ENCODE measurements at regions not wholly inside any gene's neighbourhood (a gene's known extent, or its start where the extent isn't known, plus 50 kb on each side); places are given as distances from the start of the nearest gene placed in this dataset.

DNA sequence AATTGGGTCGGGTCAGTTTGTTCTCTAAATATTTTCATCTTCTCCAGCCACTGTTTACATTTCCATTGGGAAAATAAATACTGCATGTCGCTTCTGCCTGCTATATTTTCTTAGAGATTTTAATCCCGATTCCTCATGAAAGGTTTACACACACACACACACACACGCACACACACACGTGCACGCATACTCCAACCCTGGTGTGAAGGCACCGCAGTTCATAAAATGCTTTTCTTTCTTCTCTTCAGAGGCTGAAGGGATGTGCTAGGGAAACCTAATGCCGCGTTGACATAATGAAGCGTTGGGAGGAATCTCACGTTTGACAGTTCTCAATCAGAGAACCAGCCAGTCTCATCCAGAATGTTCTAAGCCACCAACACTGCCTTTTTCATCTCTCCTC, 222.9 kb upstream of the IRX3 start:
- ATAC-seq (no peak), DNase-seq (ENCODE audit: low spot score in 2 of 2) (no peak)
- no peaks in the 10 kb centered on the region for H3K36me3 Mint-ChIP-seq
- H3K27ac Mint-ChIP-seq = no peak overlapping the region
- no peaks in the 10 kb centered on the region for H3K9me3 Mint-ChIP-seq

DNA sequence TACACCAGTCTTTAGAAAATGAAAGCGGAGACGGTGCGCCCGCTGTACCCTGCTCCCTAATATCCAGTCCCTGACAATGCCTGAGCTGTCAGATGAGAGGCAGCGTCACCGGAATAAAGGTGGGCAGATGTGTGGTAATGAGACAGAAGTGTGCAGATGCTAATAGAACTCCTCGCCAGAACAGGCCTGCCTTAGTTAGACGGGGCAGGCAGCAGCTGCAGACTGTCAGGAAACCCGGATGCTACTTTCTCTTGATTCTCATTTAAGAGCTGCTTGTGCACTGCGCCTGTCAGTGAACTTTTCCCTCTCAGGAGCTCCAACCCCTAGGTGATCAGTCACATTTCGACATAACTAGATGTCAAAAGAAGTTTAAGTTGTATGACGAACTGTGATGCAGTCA, 221.8 kb upstream of the IRX3 start:
- Mint-ChIP-seq H3K36me3 (no peaks in the 10 kb centered on the region), H3K9me3 (no peaks in the 10 kb centered on the region), H3K27ac (no peak overlapping the region)
- DNase-seq (ENCODE audit: low spot score in 2 of 2) = no peak
- ATAC-seq = no peak

DNA sequence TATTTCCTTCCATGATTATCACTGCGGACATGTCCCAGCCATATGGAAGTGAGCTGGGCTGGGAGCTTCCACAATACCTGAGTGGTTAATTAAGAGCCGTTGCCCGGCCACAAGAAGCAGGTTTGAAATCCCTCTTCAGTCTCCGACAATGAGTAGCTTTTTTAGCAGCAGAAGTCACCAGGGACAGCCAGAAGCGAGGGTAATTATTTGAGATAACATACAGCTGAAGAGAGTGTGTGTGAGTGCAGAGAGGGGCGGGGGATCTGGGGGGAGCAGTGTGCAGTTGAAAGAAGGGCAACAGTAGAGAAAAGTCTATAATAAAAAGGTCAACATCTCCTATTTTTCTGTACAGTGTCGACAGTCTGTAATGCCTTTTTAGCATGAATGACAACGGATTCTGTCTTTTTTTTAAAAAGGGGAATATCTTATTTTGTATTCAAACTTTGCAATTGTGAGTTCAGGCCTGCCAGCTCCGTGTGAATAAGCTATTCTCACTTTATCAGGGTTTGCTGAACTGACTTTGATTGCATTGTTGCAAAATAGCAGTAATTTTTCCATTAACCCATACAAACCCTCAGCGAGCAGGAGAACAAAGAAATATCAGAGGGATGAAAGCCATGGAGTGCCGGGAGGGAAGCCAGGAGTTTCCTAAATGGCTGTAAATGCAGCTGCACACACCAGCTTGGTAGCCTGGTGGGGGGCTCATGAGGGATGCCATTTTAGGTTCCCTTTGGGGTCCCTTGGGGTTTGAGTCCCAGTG, 220.3 kb upstream of the IRX3 start:
- ATAC-seq (no peak), DNase-seq (ENCODE audit: low spot score in 2 of 2) (no peak)
- Mint-ChIP-seq H3K36me3 (no peaks in the 10 kb centered on the region), H3K9me3 (no peaks in the 10 kb centered on the region), H3K27ac (no peak overlapping the region)

DNA sequence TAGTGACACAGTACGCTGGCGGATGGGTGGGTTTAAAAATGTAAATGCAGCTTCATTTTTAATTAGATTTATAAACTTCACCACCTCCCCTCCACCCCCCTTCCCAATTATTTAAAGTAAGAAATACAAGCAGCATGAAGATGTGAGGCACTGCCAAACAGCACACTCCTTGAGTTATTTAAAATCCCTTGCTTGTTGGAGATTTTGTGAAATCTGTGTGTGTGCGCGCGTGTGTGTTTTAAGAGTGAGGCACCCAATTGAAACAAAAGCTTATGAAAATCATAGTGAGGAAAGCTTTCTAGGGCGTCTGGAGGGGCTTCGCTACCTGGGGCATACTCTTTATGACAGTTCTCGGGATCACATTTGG, 219.6 kb upstream of the IRX3 start:
- no peak for ATAC-seq
- H3K27ac Mint-ChIP-seq = no peak overlapping the region
- H3K36me3 Mint-ChIP-seq = no peaks in the 10 kb centered on the region
- no peaks in the 10 kb centered on the region for H3K9me3 Mint-ChIP-seq
- DNase-seq (ENCODE audit: low spot score in 2 of 2) = no peak

DNA sequence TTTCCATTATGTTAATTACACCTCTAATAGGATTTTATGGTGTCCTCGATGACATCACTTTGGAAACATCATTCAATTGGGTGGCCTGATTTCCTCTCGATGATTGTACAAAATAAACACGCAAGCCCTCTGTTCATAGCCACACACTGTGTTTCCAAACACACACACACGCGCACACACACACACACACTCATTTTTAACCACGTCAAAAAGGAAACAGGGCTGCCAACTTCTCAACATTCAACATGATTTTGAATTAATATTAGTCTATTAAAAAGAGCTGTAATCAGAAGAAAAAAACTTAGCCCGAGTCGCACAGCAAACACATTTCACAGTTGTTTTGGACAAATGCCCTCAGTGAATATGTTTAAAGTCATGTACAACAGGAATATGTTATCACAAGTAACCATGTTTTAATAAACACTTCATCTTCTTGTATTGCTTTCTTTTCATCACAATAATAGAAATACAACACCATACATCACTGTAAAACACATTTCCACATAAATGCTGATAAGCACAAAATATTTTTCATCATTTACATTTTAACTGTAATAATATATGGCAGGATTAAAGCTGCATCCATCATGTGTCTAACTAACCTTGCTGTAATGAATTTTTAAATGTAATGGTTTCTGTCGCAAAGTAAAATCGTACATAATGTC, 219.1 kb upstream of the IRX3 start:
- no peak for ATAC-seq
- Mint-ChIP-seq H3K9me3 (no peaks in the 10 kb centered on the region), H3K36me3 (no peaks in the 10 kb centered on the region), H3K27ac (no peak overlapping the region)
- no peak for DNase-seq (ENCODE audit: low spot score in 2 of 2)

DNA sequence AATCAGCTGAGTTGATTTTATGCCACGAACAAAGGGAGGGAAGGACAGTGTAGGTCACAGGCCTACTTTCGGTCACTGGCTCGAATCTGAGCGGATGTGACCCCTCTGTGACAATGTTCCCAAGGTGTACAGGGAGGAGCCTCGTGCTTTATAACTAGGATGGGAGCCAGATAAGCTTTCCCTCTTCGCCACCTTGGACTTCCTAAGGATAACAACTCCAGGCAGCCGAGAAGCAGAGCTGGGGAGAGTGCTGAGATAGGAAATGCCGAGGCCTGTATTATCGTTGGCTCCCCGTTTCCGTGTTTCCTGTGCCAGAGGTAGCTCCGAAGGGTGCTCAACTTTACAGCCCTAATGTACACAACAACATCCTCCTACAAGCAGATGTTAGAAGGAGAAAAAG, 217.8 kb upstream of the IRX3 start:
- Mint-ChIP-seq H3K36me3 (no peaks in the 10 kb centered on the region), H3K27ac (peak overlapping the region in 1 of 2 donors; percentile 60), H3K9me3 (no peaks in the 10 kb centered on the region)
- ATAC-seq (no peak), DNase-seq (ENCODE audit: low spot score in 2 of 2) (no peak)

DNA sequence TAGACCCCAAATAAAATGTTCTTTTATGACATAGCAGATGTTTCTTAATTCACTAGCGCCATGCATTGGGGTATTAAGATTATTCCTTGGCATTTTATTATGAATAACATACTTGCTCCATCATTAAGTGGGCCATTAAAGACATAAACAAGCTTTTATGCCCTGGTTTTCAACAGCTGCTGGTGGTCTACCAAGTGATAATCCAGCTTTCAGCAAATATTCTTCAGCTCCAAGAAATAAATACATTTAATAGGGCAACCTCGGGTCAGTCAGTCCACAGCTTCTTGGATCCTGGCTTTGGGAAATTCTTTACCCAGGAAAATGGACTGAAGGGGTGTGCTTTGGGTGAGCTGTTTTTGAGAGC, 217.3 kb upstream of the IRX3 start:
- H3K9me3 Mint-ChIP-seq = no peaks in the 10 kb centered on the region
- DNase-seq (ENCODE audit: low spot score in 2 of 2) = no peak
- ATAC-seq = no peak
- no peak overlapping the region for H3K27ac Mint-ChIP-seq
- H3K36me3 Mint-ChIP-seq = no peaks in the 10 kb centered on the region

DNA sequence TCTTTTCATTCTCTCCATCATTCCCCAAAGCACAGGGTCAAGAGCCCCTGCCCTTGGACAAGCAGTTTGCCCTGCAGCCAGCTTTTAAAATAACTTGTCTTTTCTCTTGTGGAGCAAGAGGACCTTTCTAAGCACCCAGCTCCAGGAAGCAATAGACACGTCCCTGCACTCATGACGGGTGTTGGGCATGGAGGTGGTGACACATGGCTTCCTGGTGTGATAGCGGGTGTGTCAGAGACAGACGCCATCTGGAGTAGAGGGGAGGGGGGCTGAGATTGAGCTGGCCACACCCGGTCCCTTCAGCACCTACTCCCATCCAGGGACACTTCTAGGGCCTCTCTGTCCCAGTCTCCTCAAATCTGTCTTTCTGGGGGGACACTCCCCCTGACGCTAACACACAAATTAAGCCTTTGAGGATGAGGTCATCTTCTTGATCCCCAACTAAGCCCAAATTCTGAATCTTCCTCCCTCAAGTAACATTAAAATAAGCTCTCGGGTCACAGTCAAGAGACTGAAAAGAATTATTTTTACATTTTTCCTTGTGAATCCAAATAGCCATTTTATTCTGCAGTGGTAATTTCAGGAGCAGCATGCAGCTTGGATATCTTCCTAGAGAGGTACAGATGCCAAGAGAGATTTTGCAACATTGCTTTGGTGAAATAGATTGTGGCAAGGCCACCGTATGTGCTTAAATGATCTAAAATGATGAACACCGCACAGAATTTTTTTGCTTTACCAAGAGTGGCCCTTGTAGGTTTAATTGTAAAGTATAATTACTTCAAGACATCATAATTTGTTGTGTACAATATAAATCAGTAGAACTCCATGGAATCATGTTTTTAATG, 216.6 kb upstream of the IRX3 start:
- ATAC-seq (no peak), DNase-seq (ENCODE audit: low spot score in 2 of 2) (no peak)
- Mint-ChIP-seq H3K9me3 (peaks cover under 1 to 1% of the 10 kb centered on the region in 2 donors), H3K36me3 (peaks cover 0 to 2% of the 10 kb centered on the region in 2 donors), H3K27ac (no peak overlapping the region)

DNA sequence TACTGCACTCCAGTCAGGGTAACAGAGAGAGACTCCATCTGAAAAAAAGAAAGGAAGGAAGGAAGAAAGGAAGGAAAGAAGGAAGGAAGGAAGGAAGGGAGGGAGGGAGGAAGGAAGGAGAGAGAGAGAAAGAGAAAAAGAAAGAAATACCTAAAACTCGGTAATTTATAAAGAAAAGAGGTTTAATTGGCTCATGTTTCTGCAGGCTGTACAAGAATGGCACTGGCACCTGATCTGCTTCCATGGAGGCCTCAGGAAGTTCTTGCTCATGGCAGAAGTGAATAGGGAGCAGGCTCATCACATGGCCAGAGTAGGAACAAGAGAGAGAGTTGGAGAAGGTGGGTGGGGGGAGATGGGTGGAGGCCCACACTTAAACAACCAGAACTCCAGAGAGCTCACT, 215.2 kb upstream of the IRX3 start:
- DNase-seq (ENCODE audit: low spot score in 2 of 2) = no peak
- no peak for ATAC-seq
- H3K36me3 Mint-ChIP-seq = peaks cover 0 to 13% of the 10 kb centered on the region in 2 donors
- H3K27ac Mint-ChIP-seq = no peak overlapping the region
- peaks cover 9 to 10% of the 10 kb centered on the region in 2 donors for H3K9me3 Mint-ChIP-seq

DNA sequence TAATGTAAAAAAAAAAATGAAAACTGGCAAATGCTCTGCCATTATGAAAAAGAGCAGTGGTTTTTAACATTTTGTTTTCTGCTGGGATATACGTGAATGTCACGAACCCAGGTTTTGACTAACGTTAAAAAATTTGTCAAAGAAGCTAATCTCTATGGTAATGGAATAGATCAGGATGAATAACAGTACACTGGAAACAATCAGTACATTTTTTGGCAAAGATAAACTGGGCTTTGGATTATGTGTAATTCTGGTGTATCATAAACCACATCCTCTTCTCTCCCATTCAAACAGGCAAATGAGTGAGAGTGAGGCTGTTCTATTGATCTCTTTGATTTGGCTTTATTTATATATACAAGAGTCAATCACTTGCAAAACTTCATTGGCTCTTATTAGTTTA, 207.0 kb upstream of the IRX3 start:
- peaks cover 10 to 17% of the 10 kb centered on the region in 2 donors for H3K9me3 Mint-ChIP-seq
- ATAC-seq (no peak), DNase-seq (ENCODE audit: low spot score in 2 of 2) (no peak)
- no peak overlapping the region for H3K27ac Mint-ChIP-seq
- peaks cover 0 to 21% of the 10 kb centered on the region in 2 donors for H3K36me3 Mint-ChIP-seq

DNA sequence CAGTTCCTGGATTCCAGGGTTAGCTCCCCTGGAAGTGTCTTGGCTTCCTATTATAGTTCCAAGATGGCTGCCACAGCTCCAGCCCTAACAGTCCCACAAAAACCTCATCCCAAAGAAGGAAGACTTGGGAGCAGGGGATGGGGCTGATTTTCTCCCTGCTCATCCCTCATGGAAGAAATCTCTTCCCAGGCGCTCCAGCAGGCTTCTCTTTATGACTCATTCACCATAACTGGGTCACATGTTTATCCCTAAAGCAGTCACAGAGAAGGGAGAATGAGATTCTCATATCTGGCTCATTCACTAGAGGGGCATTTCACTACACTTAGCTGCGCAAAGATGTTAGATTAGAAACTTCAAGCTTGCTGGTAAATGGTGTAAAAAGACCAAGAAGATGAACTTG, 206.5 kb upstream of the IRX3 start:
- Mint-ChIP-seq H3K27ac (no peak overlapping the region), H3K36me3 (peaks cover 0 to 17% of the 10 kb centered on the region in 2 donors), H3K9me3 (peaks cover 7 to 17% of the 10 kb centered on the region in 2 donors)
- DNase-seq (ENCODE audit: low spot score in 2 of 2) (no peak), ATAC-seq (no peak)

DNA sequence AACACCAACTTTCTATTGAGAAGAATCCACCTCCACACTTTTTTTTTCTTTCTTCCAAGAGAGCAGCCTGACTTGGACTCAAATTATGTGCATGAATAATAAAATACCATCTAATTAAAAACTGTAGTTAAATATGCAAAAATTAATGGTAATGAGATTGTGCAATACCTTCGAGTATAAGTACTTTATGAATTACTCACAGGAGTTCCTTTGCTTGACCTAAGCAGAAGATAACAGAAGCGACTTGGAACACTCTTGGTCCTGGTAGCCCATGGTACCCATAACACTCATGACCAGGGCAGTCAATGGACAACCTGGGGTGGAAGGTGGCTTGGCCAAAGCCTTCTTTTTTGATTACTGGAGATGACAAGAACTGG, 203.5 kb upstream of the IRX3 start:
- Mint-ChIP-seq H3K36me3 (no peaks in the 10 kb centered on the region), H3K27ac (no peak overlapping the region), H3K9me3 (peaks cover 0 to 3% of the 10 kb centered on the region in 2 donors)
- ATAC-seq = no peak
- no peak for DNase-seq (ENCODE audit: low spot score in 2 of 2)

DNA sequence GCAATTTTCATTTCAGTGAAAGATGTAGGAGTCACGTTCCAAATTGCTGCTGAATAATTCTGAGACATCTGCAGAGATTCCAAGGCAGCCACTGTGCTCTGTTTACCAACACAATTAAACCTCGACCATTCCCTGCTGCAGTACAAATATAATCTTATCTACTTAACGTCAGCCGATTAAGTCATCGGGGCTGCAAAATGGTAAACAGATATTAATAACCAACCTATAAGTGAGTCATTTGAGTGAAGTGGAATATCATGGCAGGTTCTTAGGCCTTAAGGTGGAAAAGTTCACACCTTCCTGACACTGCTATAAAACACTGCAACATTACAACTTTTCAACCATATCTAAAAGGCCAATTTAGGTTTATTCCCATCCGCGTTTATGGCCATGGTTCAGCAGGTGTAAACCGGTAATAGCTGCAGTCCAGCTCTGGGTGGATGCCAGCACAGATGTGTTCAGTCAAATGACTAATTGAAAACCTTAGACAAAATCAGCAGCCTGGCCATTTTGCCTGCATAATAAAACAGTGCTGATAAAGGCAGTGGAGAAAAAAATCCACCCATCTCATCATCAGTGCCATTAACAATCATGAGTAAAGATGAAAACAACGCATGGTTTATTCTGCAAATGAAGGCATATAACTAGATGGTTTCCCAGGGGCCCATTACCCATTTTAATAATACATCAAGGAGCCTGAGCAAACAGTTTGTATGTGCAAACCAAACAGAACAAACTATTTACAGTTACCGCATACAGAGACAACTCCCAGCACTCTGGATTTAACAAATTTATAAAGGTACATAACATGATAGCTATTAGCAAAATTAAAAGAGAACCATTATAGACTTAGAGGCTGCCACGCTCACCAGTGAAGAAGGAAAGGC, 202.9 kb upstream of the IRX3 start:
- Mint-ChIP-seq H3K27ac (no peak overlapping the region), H3K36me3 (no peaks in the 10 kb centered on the region), H3K9me3 (peaks cover 0 to 3% of the 10 kb centered on the region in 2 donors)
- ATAC-seq = no peak
- DNase-seq (ENCODE audit: low spot score in 2 of 2) = no peak

DNA sequence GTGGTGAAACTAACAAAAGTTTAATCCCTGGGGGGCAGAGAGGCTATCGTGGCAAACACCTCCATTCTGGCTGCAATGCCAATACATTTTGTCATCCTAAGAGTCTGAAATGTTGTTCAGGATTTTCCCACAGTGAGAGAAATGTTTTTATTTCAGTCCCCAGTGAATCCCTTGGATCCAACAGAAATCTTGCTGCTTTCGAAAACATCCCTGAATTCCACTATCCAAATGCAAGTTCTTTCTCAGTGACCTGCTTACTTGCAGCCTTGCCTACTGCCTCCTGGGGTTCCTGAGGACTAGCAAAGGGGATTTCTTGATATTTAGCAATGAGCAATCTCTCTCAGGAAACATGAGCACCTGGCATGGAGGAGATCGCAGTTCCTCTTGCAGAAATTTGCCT, 202.1 kb upstream of the IRX3 start:
- no peak for ATAC-seq
- no peak for DNase-seq (ENCODE audit: low spot score in 2 of 2)
- peaks cover 0 to 3% of the 10 kb centered on the region in 2 donors for H3K9me3 Mint-ChIP-seq
- no peak overlapping the region for H3K27ac Mint-ChIP-seq
- no peaks in the 10 kb centered on the region for H3K36me3 Mint-ChIP-seq

DNA sequence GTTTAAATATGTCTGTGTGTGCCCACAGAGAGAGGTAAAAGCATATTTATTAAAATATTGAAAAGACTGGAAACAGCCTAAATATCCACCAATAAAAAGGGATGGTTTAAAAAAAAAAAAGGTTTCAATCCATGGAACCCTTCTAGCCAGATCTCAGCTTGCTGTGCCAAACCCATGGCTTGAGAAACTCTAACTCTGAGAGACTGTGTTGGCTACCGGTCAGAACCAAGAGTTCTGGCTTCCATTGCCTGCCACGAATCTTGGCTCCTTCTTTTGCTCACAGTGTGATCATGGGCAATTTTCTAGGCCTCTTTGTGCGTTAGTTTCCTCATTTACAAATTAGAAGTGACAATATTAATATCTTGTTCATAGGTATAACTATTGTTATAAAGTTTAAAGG, 201.3 kb upstream of the IRX3 start:
- peaks cover 0 to 3% of the 10 kb centered on the region in 2 donors for H3K9me3 Mint-ChIP-seq

DNA sequence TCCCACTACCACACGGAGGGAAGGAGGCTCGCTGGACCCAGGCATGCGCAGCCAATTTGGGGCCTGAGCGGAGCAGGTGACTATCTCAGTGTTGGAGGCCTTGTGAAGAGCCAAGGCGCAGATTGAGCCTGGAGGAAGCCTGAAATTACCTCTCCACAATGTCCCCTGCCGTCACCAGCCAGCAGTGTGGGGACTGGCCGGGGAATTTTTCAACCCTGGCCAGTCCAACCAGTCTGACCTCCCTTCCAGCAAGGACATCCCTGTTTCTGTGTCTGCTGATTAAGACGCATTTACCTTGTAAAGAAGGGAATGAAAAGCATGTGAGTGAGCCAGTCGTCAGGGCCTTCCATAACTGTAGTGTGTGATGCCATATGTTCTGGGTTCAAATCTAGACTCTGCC, 198.1 kb upstream of the IRX3 start:
- Mint-ChIP-seq H3K36me3 (no peaks in the 10 kb centered on the region), H3K9me3 (peaks cover 0 to 6% of the 10 kb centered on the region in 2 donors), H3K27ac (no peak overlapping the region)
- ATAC-seq (no peak), DNase-seq (ENCODE audit: low spot score in 2 of 2) (no peak)

More for the DNA sequence above, 201.3 kb upstream of the IRX3 start:
- Mint-ChIP-seq H3K36me3 (no peaks in the 10 kb centered on the region), H3K27ac (no peak overlapping the region)
- ATAC-seq (no peak), DNase-seq (ENCODE audit: low spot score in 2 of 2) (no peak)

Data from activated naive CD4-positive, alpha-beta T cell treated with anti-CD3 and anti-CD28 coated beads, Interleukin-2, amount 50 U/mL, for 72 hours (primary cell).